Smooth muscle cell (in vitro differentiated cells): ENCODE measurements at regions not wholly inside any gene's neighbourhood (a gene's known extent, or its start where the extent isn't known, plus 50 kb on each side); places are given as distances from the start of the nearest gene placed in this dataset.

Experiments used
- DNase-seq: peaks from one replicate; lab custom pipeline; 2025; ENCODE audit not compliant: unreplicated experiment; lab: John Stamatoyannopoulos, UW
- H2AFZ ChIP-seq: fragments of 200-600 bp; sonication (generic); 2 replicates; pipeline ENCODE4 v1.6.0; 2016; ENCODE audit warnings: antibody characterized with exemption, low read depth, mild to moderate bottlenecking
- H3F3A ChIP-seq: fragments of 200-600 bp; sonication (generic); 2 replicates; pipeline ENCODE4 v1.6.0; 2017; ENCODE audit warnings: antibody characterized with exemption, low read depth
- H3K27ac ChIP-seq: fragments of 200-600 bp; sonication (generic); 2 replicates; pipeline ENCODE4 v1.5.1; 2016; ENCODE audit warnings: low read depth, mild to moderate bottlenecking
- H3K27me3 ChIP-seq: fragments of 200-600 bp; sonication (generic); 2 replicates; pipeline ENCODE4 v1.6.1; 2016; ENCODE audit warnings: low read depth, mild to moderate bottlenecking
- H3K36me3 ChIP-seq: fragments of 200-600 bp; sonication (generic); 2 replicates; pipeline ENCODE4 v1.5.1; 2016; ENCODE audit warnings: low read depth
- H3K4me1 ChIP-seq: fragments of 200-600 bp; sonication (generic); 2 replicates; pipeline ENCODE4 v1.5.1; 2016; ENCODE audit warnings: low read depth
- H3K4me2 ChIP-seq: fragments of 200-600 bp; sonication (generic); 2 replicates; pipeline ENCODE4 v1.6.0; 2016; ENCODE audit warnings: mild to moderate bottlenecking
- H3K4me3 ChIP-seq: fragments of 200-600 bp; sonication (generic); 2 replicates; pipeline ENCODE4 v1.5.1; 2016; ENCODE audit warnings: mild to moderate bottlenecking
- H3K79me2 ChIP-seq: fragments of 200-600 bp; sonication (generic); 2 replicates; pipeline ENCODE4 v1.6.0; 2016; ENCODE audit warnings: low read depth, mild to moderate bottlenecking
- H3K9ac ChIP-seq: fragments of 200-600 bp; sonication (generic); 2 replicates; pipeline ENCODE4 v1.6.0; 2016; ENCODE audit warnings: low read depth
- H3K9me3 ChIP-seq: fragments of 200-600 bp; sonication (generic); replicated peaks from 2 replicates; pipeline ENCODE4 v1.5.1; 2016; ENCODE audit warnings: low read depth
- H4K20me1 ChIP-seq: fragments of 200-600 bp; sonication (generic); 2 replicates; pipeline ENCODE4 v1.6.0; 2016; ENCODE audit warnings: low read depth
- CTCF ChIP-seq: fragments of 200-600 bp; sonication (generic); IDR thresholded peaks from 2 replicates; pipeline ENCODE4 v1.5.1; 2017; ENCODE audit warnings: borderline replicate concordance, mild to moderate bottlenecking, antibody characterized with exemption; ENCODE audit not compliant: insufficient read depth, poor library complexity, severe bottlenecking
- WGBS: methylation state at CpG from one replicate; pipeline ENCODE4 v1.1.7; 2016; ENCODE audit warnings: low lambda C conversion rate; 5-methylcytosine and 5-hydroxymethylcytosine counted together

GRCh38 chr7:94335586-94335985 lies 59.1 kb upstream of the COL1A2 start:
- no peaks in the 10 kb centered on the region for H3K36me3 ChIP-seq
- H3K9me3 ChIP-seq = no peaks in the 10 kb centered on the region
- no peak for DNase-seq
- peak overlapping the region; percentile 13 for H3K9ac ChIP-seq
- H4K20me1 ChIP-seq = no peaks in the 10 kb centered on the region
- no peaks in the 10 kb centered on the region for H3K27me3 ChIP-seq
- H3K4me1 ChIP-seq = peaks cover 24% of the 10 kb centered on the region
- H3K79me2 ChIP-seq = peaks cover 7% of the 10 kb centered on the region
- no peak overlapping the region for H2AFZ ChIP-seq
- peaks cover 14% of the 10 kb centered on the region for H3F3A ChIP-seq
- H3K4me3 ChIP-seq = no peak overlapping the region
- WGBS = 7% methylated on average over 1 of the region's 1 CpG
- peak overlapping the region; percentile 65 for H3K4me2 ChIP-seq
- peak overlapping the region; percentile 81 for H3K27ac ChIP-seq
- no peak for TF ChIP-seq CTCF

GRCh38 chr7:94336009-94336408 lies 58.7 kb upstream of the COL1A2 start:
- Histone ChIP-seq H4K20me1 (no peaks in the 10 kb centered on the region), H3K27ac (peak overlapping the region; percentile 81), H3K9me3 (no peaks in the 10 kb centered on the region), H3K79me2 (peaks cover 7% of the 10 kb centered on the region), H3K4me1 (peaks cover 23% of the 10 kb centered on the region), H3K9ac (peak overlapping the region; percentile 13), H3K4me3 (no peak overlapping the region), H3K4me2 (peak overlapping the region; percentile 65), H3K36me3 (no peaks in the 10 kb centered on the region), H3K27me3 (no peaks in the 10 kb centered on the region), H3F3A (peaks cover 14% of the 10 kb centered on the region), H2AFZ (no peak overlapping the region)
- no peak for TF ChIP-seq CTCF
- WGBS = 50% methylated on average over 2 of the region's 2 CpGs
- DNase-seq = no peak

GRCh38 chr7:94338921-94339371 lies 55.7 kb upstream of the COL1A2 start:
- Histone ChIP-seq H3K79me2 (peaks cover 7% of the 10 kb centered on the region), H3K4me3 (no peak overlapping the region), H2AFZ (no peak overlapping the region), H4K20me1 (no peaks in the 10 kb centered on the region), H3K9ac (no peak overlapping the region), H3K27me3 (no peaks in the 10 kb centered on the region), H3K9me3 (no peaks in the 10 kb centered on the region), H3K36me3 (no peaks in the 10 kb centered on the region), H3K4me1 (peaks cover 19% of the 10 kb centered on the region), H3K4me2 (peak overlapping the region; percentile 74), H3K27ac (peak overlapping the region; percentile 81), H3F3A (peaks cover 14% of the 10 kb centered on the region)
- 18% methylated on average over 2 of the region's 2 CpGs for whole genome bisulfite sequencing
- DNase-seq = no peak
- TF ChIP-seq CTCF = no peak

GRCh38 chr7:94344826-94345225 lies 49.9 kb upstream of the COL1A2 start:
- Histone ChIP-seq H3K4me3 (no peak overlapping the region), H3K27me3 (no peaks in the 10 kb centered on the region), H4K20me1 (no peaks in the 10 kb centered on the region), H3K79me2 (peaks cover 3% of the 10 kb centered on the region), H3K36me3 (no peaks in the 10 kb centered on the region), H3K9me3 (no peaks in the 10 kb centered on the region), H3K4me2 (peak overlapping the region; percentile 53), H3F3A (peaks cover 8% of the 10 kb centered on the region), H3K27ac (peak overlapping the region; percentile 42), H2AFZ (peak overlapping the region; percentile 46), H3K4me1 (peaks cover 16% of the 10 kb centered on the region), H3K9ac (no peak overlapping the region)
- DNase-seq = no peak
- no peak for TF ChIP-seq CTCF
- 61% methylated on average over 1 of the region's 1 CpG for WGBS
